GM10266 (cell line): ENCODE measurements at regions not wholly inside any gene's neighbourhood (a gene's known extent, or its start where the extent isn't known, plus 50 kb on each side); places are given as distances from the start of the nearest gene placed in this dataset.

Source experiments
- DNase-seq: peaks from one replicate; pipeline ENCODE4 v3.0.0; 2012; ENCODE audit errors: extremely low spot score
- CTCF ChIP-seq: IDR thresholded peaks from 2 replicates; pipeline ENCODE4 v1.5.1; 2012; ENCODE audit warnings: mild to moderate bottlenecking, low read depth; ENCODE audit not compliant: control insufficient read depth, insufficient read depth; ENCODE audit errors: missing control alignments

- no peak for DNase-seq
- TF ChIP-seq CTCF, result no peak
Observed at GRCh38 chr11:36775756-36776155, 177.7 kb upstream of the RAG2 start.

DNA sequence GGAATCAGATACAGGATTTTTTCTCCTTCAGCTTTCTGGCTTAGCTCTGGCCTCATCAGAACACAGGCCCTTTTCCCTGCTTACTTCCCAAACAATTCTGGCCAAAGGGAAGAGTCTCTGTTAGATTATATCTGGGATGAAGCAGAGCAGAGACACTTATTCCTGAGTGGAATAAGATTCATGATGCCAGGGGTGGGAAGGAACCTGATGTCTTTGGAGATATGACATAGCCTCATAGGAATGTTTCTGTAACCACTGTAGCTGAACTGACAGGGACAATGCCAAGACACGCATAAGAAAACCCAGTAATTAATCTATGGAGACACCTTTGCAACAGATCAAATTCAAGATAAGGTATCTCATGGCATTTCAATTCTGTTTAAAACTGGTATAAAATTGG is 177.1 kb upstream of the RAG2 start:
- no peak for DNase-seq

GRCh38 chr11:36774603-36775002 is 176.6 kb upstream of the RAG2 start:
- no peak for TF ChIP-seq CTCF
- no peak for DNase-seq

More for the DNA sequence above, 177.1 kb upstream of the RAG2 start:
- TF ChIP-seq CTCF, result no peak

GRCh38 chr11:36763187-36763586 is 165.2 kb upstream of the RAG2 start:
- no peak for TF ChIP-seq CTCF
- DNase-seq, result peak; percentile 19

DNA sequence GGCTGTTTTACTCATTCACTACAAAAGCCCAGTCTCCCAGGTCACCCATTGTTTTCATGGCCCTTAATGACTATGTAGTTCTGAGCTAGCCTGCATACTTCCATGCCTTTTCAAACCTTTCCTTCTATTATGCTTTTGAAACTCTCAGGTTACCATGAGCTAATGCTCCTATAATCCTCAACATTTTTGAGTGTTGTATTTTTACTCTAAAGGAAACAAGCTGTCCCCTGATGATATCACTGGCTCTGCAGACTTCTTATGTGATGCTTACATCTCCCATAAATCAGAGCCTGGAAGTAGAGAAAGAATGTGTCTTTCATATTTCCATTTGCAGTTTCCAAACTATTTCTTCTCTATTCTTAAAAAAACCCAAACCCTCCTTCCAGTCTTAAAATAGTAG is 159.0 kb upstream of the RAG2 start:
- no peak for TF ChIP-seq CTCF
- DNase-seq, result no peak

- DNase-seq, result no peak
- no peak for TF ChIP-seq CTCF
Observed at GRCh38 chr11:36753960-36754359, 155.9 kb upstream of the RAG2 start.

DNA sequence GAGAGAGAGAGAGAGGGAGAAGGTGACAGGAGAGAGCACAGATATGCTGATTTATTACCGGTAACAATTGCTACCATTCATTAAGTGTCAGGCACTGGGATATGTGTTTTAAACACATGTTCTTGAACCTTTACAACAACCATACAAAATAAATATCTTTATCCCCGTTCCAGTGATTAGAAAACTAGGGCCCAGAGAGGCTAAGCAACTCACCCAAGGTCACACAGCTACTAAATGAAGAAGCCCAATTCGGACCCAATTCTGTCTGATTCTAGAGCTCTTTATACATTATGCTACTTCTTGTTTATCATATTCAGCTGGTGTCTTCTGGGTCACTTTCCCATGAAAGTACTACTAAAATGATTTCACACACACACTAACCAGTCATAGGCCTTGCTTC is 154.0 kb upstream of the RAG2 start:
- no peak for TF ChIP-seq CTCF
- DNase-seq, result no peak

DNA sequence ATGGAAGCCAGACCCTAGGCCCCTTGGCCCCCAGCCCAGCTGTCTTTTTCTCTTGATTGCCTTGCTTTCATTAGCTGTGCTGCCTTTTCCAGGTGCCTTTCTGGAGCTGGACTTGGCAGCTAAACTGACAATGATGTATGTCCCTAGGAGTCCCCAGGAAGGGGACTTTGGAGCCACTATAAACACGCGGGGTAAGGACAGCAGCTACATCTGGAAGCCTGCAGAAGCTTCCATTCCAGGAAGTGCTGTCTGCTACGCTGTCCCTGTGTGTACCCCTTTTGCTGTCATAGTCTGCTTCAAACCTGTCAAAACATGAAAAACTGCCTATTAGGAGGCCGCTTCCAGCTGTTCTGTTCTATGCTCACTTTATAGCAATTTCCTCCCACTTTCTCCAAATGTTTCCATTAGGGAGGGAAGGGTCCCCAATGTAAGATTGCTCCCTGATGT is 153.3 kb upstream of the RAG2 start:
- no peak for TF ChIP-seq CTCF
- DNase-seq, result no peak
